A204.1 (cell line): ENCODE measurements at regions not wholly inside any gene's neighbourhood (a gene's known extent, or its start where the extent isn't known, plus 50 kb on each side); places are given as distances from the start of the nearest gene placed in this dataset.

Experiments used
- FAIRE-seq: peaks from 2 replicates; lab custom pipeline; 2012; peaks lifted over from hg19 to GRCh38; lab: Jason Lieb, UNC

GRCh38 chr2:6206882-6207281 lies 514.7 kb downstream of the SOX11 start:
- no peak for FAIRE-seq

GRCh38 chr2:6211236-6211635 lies 519.1 kb downstream of the SOX11 start:
- FAIRE-seq: no peak

GRCh38 chr2:6212491-6212890 lies 520.3 kb downstream of the SOX11 start:
- FAIRE-seq: no peak

GRCh38 chr2:6213056-6213780 lies 521.0 kb downstream of the SOX11 start:
- no peak for FAIRE-seq

GRCh38 chr2:6214471-6214870 lies 522.3 kb downstream of the SOX11 start:
- FAIRE-seq: no peak

GRCh38 chr2:6215053-6215452 lies 522.9 kb downstream of the SOX11 start:
- FAIRE-seq: no peak

GRCh38 chr2:6216234-6216633 lies 524.0 kb downstream of the SOX11 start:
- no peak for FAIRE-seq

GRCh38 chr2:6218926-6219325 lies 526.7 kb downstream of the SOX11 start:
- FAIRE-seq: no peak

- FAIRE-seq: no peak
These were observed 527.7 kb downstream of the SOX11 start for GRCh38 chr2:6219906-6220305.

- no peak for FAIRE-seq
These were observed 530.1 kb downstream of the SOX11 start for GRCh38 chr2:6222296-6222695.

GRCh38 chr2:6224267-6224666 lies 532.1 kb downstream of the SOX11 start:
- no peak for FAIRE-seq

- FAIRE-seq: no peak
These were observed 536.1 kb downstream of the SOX11 start for GRCh38 chr2:6228251-6228650.

GRCh38 chr2:6231166-6231565 lies 539.0 kb downstream of the SOX11 start:
- FAIRE-seq: no peak

- no peak for FAIRE-seq
These were observed 541.8 kb downstream of the SOX11 start for GRCh38 chr2:6233993-6234392.

- FAIRE-seq: no peak
These were observed 542.5 kb downstream of the SOX11 start for GRCh38 chr2:6234702-6235101.

- FAIRE-seq: no peak
These were observed 544.1 kb downstream of the SOX11 start for GRCh38 chr2:6236317-6236716.

- FAIRE-seq: no peak
These were observed 545.0 kb downstream of the SOX11 start for GRCh38 chr2:6237039-6237660.

- no peak for FAIRE-seq
These were observed 557.4 kb downstream of the SOX11 start for GRCh38 chr2:6249557-6249956.

GRCh38 chr2:6254441-6254840 lies 562.3 kb downstream of the SOX11 start:
- FAIRE-seq: no peak

- no peak for FAIRE-seq
These were observed 572.0 kb downstream of the SOX11 start for GRCh38 chr2:6264198-6264597.

- FAIRE-seq: no peak
These were observed 584.2 kb downstream of the CMPK2 start for GRCh38 chr2:6281524-6281923.

GRCh38 chr2:6283259-6283658 lies 582.4 kb downstream of the CMPK2 start:
- FAIRE-seq: no peak

- no peak for FAIRE-seq
These were observed 578.3 kb downstream of the CMPK2 start for GRCh38 chr2:6287406-6287805.

- FAIRE-seq: no peak
These were observed 576.9 kb downstream of the CMPK2 start for GRCh38 chr2:6288791-6289190.
